Lower leg skin (tissue), 3 donors: ENCODE measurements at regions not wholly inside any gene's neighbourhood (a gene's known extent, or its start where the extent isn't known, plus 50 kb on each side); places are given as distances from the start of the nearest gene placed in this dataset.

Experiments
- CTCF ChIP-seq, 3 donors: fragments of 450-650 bp; IDR thresholded peaks; one replicate each; pipeline ENCODE4 v1.5.1; 2016; ENCODE audit warnings: antibody characterized with exemption in 3 of 3, mild to moderate bottlenecking in 3 of 3, moderate library complexity in 2 of 3
- POLR2A ChIP-seq, 2 donors: fragments of 450-650 bp; IDR thresholded peaks; one replicate each; pipeline ENCODE4 v1.6.1; 2016 to 2017; ENCODE audit warnings: antibody characterized with exemption in 2 of 2, mild to moderate bottlenecking in 1 of 2, moderate library complexity in 1 of 2

- TF ChIP-seq CTCF (IDR thresholded peaks at IDR 0.05) (no peak), POLR2A (IDR thresholded peaks at IDR 0.05) (no peak)
Observed at GRCh38 chr2:12805033-12805432, 88.3 kb downstream of the TRIB2 start.
